NCI-H345 treated with DMSO at 0.1 percent for 48 hours (cell line): ENCODE measurements at regions not wholly inside any gene's neighbourhood (a gene's known extent, or its start where the extent isn't known, plus 50 kb on each side); places are given as distances from the start of the nearest gene placed in this dataset.

Source experiments
- DNase-seq: peaks from one replicate; lab custom pipeline; 2025; ENCODE audit not compliant: unreplicated experiment; lab: John Stamatoyannopoulos, UW

DNA sequence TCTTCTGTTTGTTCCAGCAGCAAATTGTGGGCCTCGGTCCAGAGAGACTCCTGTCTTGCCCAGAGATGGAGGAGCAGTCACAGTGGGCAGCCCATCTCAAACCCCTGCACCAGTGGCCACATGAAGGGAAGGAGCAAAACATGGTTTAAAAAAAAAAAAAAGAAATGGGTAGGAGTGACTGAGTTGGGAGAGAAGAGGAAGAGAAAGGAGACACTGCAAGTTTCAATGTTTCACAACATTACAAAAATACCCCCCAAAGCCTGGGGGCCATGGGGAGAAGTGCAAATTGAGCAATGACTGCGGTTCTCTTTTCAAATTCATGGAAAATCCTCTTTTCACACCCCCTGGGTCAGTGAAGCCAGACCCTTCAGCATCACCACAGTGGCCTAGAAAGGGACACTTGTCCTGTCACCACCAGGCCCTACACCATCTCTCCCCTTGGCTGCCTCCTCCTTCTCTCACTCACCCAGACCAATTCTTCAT is 117.1 kb downstream of the ZFP36L2 start:
- DNase-seq: no peak

DNA sequence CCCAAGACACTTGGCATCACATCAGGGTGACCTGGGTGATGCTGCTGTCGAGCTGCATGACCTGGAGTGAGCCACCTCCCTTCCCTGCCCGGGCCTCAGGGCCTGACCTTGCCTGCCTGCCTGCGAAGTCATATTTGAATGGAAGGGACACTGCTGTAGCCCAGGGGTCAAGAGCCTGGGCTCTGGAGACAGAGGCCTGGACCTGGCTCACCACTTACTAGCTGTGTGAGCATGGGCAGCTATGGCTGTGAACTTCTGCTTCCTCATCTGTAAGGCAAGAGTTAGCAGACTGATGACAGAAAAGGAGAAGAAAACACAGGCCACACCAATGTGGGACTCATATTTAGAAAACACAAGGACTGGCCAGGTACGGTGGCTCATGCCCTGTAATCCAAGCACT is 118.7 kb downstream of the ZFP36L2 start:
- no peak for DNase-seq

DNA sequence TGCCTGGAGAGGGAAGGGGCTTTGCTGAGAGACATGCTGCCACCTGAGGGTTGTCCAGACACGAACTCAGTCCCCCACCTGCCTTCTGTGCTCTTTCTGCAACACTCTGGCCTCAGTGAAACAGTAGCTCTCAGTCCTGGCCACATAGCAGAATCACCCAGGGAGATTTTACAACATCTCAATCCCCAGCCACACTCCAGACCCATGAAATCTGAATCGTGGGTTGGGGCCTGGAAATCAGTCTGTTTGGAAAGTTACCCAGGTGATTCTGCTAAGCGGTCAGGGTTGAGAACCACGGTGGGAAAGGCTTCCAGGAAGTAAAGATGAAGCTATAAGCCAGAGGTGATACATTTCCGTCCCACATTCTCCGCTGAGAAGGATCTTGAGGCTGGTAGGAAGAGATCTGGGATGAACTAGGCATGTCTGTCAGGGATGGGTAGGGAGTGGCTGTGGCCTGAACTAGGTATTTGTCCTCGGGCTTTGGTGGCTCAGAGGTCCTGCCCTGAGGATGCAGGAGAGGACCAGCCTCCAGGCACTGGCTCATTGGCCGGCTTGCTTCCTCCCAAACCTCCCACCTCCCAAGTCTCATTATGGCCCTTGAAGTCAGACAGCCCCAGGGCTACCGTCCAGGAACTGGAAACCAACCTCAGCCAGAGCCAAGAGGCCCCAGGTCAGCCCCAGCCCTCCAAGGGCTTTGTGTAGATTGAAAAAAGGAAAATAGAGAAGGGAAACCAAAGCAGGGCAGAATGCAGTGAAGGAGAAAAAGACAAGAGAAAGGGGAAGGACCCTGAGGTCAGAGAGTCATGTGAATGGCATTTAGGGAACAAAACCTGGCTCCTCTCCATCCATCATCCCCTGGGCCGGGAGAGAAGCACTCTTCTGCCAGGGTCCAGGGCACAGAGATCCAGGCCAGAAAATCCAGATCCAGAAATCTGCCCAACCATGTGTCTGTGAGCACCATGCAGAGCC is 119.6 kb downstream of the ZFP36L2 start:
- DNase-seq: no peak

DNA sequence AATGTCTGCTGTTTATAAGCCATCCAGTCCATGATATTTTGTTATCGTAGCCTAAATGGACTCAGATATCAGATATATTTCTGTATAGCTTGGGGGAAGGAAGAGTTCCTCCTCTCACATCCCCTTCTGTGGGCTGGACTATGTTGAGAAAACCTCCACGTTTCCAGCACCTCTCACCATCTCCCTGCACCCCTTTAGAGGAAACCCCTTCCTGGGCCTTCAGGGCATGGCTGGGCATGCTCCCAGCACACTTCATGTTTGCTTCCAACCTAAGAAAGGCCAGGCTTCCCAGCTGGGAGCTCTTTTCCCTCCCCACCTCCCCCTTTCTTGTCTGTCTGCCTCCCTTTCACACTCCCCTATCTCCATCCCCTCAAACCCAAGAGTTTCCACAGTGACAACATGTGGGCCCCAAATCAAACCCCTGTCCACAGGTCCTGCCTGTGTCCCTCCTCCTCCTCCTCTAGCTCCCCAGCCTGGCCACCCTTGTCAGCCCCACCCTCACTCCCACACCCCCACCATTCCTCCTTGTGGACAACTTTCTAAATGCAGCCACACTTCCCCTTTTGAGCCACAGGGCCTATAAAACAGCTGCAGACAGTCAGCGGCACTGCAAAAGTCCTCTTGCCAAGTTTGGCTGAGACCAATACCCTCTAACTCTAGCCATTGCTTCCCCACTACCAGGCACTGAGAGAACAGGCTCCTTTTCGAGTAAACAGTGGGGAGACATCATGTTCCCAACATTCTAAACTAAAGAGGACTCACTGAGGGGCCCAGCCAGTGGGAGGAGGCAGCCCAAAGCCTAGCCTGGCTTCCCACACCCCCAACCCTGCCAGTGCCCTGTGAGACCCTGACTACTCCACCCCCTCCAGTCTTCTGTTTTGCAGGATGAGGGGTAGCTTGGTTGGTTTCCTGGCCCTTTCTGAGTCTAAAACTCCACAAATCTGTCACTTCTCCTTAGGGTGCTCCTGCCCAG is 120.5 kb downstream of the ZFP36L2 start:
- no peak for DNase-seq

DNA sequence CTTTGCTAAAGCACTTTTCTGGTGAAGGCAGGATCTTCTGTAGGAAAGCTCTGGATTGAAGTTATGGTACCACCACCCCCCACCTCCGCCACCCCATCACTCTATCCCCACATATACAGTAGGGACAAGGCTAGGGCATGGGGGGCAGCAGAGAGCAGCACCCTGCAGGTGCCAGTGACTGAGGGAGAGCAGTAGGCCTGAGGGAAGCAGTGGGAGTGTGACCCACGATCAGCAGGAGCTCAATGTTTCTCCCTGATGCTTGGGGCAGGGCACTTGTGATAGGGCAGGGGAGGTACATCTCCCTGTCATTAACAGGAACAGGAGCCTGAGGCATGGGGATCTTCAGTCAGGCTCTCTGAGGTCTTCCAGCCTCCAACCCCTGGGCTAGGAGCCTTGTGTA is 121.6 kb downstream of the ZFP36L2 start:
- no peak for DNase-seq

DNA sequence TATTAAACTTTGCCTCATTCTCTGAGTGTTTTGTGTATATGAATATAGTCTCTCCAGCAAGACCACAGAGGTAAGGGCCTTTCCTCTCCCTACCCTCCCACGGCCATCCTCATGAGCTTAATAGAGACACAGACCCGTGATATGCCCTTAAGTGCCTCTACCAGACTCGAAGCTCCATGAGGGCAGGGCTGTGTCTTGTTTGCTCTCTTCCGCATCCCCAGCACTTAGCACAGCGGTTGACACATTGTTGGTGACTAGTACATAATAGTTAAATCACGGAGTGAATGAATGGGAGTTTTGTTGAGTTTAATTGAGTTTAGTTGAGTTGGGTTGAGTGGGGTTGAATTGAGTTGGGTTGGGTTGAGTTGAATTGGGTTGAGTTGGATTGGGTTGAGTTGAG is 122.3 kb downstream of the ZFP36L2 start:
- no peak for DNase-seq

DNA sequence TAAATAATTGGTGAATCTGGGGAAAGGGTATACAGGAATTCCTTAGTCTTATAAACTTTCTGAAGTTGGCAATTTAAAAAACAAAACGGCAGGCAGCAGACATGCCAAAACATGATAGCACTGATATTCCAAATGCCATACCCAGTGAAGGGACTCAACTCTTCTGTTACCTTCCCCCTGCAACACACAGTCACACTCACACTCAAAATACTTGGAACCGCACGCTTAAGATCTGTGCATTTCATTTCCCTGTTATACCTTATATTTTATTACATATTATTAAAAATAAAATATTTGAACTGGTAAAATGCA is 123.4 kb downstream of the ZFP36L2 start:
- DNase-seq: no peak

DNA sequence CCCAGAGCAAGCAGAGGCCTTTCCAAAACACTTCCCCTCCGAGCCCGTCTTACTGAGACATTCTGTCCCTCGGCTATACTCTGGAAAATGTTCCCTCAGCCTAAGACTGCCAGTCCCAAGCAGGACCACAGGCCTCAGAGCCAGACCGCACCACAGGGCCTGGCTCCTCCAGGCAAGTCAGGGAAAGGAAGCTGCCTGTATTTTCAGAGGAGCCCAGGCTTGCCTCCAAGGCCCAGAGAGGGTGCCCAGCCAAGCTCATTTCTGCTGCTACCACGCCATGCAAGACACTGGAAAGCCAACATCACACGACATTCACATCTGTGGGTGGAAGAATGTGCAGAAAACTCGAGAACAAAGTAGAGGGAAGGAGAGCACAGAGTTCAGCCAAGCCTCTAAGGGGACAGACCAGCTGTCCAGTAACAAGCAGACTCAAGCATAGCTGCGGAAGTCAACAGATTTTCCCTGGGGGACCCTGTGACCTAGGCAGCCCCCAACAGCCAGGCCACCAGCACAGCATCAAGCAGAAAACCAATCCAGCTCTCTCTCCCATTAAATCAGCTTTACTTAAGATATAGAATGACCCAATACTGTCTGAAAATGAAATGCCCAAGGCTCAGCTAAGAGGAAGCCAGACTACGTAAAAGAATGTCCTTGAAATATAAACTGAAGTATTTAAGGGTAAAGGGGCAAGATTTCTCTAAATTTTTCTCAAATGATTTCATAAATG is 123.9 kb downstream of the ZFP36L2 start:
- no peak for DNase-seq

DNA sequence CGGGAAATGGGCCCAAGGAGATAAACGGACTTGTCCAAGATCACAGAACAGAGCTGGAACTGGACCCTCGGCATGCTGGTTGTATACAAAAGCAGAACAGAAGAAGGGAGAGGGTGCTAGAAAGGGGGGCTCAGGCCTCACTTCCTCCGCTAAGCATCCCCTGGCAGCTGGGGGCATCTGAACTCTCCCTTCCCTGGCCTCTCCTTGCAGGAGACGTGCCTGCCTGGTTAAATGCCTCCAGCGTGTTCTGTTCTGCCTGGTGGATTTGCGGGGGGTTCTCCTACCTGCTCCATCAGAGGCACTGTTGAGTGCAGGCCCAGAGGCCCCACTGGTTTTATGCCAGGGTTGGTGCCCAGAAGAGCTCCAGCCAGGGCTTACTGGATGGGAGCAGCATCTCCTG is 124.7 kb downstream of the ZFP36L2 start:
- no peak for DNase-seq

DNA sequence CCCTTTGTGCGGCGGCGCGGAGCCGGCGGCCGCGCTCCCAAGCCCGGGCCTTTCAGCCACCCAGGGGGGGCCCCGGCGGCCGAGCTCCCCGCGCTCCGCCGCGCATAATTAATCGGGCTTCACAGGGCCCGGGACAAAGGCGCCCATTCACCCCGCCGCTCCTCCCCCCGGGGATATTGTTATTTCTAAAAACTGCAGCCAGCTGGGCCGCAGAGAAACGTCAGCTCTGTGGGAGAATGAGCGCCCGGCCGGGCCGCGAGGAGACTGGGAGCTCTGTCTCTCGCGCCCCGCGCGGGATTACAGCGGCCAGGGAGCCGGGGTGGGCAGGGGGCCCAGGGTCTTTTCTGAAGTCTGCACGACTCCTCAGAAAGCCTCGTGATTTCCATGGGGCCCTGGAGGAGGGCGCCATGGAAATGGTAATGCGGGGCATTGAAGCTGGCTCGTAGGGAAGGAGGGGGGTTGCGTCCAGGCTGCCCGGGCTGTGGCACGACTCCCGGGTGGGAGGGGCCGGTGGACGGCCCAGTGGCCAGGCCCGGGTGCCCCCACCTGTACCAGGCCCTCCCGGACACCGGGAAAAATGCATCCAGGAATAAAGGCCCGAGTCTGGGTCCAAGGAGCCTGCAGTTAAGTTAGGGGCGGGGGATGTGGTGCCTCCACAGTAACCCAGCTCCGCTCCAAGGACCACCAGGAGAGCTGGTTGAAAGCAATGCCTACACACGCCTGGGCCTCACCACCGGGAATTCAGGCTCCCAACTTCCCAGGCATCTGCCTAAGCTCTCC is 125.3 kb downstream of the ZFP36L2 start:
- DNase-seq: no peak

DNA sequence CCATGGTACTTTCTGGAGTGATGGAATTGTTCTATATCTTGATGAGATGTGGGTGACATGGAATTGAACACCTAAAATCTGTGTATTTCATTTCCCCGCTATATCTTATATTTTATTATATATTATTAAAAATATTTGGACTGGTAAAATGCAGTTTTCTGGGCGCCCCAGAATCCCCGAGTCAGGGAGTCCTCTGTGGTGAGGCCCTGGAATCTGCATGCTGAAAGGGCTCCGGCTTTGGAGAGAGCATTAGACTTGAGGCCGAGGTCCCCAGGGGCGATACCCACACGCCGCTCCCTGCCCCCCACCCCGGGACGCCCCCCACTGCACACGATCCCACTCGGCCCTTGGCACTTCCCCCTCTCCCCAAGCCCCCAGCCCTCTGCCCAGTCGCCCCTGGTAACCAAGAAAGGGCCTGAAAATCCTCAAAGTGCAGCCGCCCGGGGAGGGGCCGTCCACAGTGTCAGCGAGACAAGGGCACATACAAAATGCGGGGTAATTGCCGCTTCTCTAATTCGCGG is 126.0 kb downstream of the ZFP36L2 start:
- DNase-seq: no peak

DNA sequence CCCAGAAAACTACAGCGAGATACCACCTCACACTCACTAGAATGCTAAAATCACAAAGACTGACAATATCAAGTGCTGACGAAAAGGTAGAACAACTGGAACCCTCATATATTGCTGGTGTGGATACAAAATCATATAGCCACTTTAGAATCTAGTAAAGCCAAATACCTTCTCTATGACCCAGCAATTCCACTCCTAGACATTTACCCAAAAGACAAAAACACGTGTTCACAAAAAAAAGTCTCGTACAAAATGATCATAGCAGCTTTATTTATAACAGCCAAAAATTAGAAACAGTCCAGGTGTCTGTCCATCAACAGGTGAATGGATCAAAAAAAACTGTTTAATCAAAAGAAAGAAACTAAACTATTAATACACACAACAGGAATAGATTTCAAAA is 126.6 kb downstream of the ZFP36L2 start:
- no peak for DNase-seq

DNA sequence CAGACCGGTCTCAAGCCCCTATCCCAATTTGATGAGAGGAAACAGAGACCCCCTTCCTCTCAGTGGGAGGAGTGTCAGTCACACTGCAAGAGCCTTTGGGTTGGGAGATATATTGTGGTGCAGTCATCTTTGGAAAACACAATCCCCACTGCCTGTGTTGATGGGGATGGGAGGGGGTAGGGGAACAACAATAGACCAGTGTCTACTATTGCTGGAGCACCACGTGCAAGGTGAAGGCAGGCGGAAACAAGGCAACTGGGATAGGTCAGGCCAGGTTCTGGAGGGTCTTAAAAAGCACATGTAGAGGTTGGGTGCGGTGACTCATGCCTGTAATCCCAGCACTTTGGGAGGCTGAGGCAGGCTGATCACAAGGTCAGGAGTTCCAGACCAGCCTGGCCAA is 127.9 kb downstream of the ZFP36L2 start:
- DNase-seq: no peak

DNA sequence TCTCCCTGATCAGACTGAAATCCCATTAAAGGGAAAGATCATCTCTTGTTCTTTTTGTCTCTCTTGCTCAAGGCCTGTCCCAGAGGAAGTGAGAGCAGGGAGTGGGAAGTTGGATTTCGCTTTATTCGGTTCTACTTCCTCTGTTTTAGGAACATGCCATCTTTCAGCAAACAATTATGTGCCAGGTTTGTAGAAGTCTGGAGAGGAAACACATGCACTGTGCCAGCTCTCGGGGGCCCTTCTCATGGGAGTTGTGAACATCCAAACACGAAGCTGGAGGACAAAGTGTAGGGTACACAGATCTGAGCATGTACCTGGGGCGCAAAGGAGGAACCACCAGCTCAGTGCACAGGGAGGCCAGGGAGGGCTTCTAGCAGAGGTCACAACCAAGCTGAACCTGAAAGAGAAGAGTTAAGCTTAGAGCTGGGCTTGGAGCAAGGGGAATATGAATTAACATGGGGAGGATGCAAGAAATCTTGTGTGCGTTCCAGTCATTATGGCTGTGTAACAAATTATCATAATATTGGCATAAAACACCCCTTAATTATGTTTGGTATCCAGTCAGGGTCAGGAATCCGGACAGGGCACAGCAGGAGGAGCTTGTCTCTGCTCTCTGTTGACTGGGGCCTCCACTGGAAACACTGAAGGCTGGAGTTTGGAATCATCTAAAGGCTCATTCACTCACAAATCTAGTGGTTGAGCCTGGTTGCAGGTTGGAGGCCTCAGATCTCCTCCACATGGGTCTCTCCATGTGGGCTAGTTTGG is 128.6 kb downstream of the ZFP36L2 start:
- DNase-seq: no peak

DNA sequence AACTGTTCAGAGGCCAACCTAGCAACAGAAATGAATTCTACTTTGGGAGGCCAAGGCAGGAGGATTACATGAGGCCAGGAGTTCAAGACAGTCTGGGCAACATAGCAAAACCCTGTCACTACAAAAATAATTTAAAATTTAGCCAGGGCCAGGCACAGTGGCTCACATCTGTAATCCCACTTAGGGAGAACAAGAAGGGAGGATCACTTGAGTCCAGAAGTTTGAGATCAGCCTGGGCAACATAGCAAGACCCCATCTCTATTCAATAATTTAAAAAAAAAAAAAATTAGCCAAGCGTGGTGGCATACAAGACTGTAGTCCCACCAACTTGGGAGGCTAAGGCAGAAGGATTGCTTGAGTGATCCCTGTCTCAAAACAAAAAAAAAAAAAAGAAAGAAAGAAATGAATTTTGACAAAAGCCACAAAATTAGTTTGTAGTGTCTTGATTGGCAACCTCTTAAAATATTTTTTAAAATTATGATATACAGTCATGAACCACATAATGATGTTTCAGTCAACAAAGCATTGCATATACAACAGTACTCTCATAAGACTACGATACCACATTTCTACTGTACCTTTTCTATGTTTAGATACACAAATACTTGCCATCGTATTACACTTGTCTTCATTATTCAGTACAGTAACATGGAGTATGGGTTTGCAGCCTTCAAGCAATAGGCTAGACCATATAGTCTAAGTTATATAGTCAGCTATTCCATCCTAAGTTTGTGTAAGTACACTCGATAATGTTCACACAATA is 130.7 kb downstream of the ZFP36L2 start:
- no peak for DNase-seq

DNA sequence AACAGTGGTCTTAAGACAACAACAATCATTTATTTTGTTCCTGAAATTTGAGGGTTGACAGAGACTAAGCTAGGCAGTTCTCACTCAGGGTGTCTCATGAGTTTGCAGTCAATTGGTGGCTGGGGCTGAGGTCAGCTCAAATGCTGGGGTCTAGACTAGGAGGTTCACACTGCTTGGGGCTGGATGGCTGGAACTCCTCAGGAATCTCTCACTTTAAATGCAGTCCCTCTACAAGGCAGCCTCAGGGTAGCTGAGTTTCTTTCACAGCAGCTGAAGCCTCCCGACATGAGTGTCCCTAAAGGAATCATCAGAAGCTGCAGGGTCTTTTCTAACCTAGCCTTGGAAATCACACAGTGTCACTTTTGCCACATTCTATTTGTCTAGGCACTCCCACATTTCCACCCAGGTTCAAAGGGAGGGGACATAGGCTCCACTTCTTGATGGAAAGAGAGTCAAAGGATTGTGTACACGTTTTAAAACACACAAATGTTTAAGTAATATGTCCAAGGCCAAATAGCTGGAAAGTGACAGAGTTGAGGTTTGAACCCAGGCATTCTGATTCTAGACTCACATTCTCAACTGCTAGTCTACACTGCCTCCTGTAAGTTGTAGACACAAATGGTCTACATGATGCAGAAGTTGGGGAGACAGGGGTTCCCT is 133.8 kb downstream of the ZFP36L2 start:
- DNase-seq: no peak

DNA sequence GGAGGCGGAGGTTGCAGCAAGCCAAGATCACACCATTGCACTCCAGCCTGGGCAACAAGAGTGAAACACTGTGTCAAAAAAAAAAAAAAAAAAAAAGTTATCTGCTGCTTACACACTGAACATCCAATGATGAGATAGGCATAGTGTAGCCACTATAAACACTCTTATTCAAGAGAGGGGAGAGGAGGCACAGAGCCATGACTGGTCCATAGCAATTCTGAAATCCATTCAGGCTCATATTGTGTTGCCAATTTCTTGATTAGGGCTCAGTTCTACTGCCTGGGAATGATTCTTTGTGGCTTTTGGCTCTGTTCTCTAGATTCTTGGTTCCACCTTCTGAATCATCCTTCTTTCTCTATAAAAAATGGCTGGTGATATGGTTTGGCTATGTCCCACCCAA is 136.1 kb downstream of the ZFP36L2 start:
- no peak for DNase-seq
